Stimulated activated CD4-positive, alpha-beta T cell treated with anti-CD3 and anti-CD28 coated beads, Interleukin-12 subunit alpha, Interleukin-12 subunit beta, amount 100 ng/mL, for 48 hours (primary cell): ENCODE measurements at regions not wholly inside any gene's neighbourhood (a gene's known extent, or its start where the extent isn't known, plus 50 kb on each side); places are given as distances from the start of the nearest gene placed in this dataset.
"Not testable (repeated sequence)": the region's sequence is repeated elsewhere in the genome, so short reads cannot be mapped to it uniquely, and the experiment has no call there.

Source experiments
- DNase-seq, 3 donors: peaks; one replicate each; pipeline ENCODE4 v3.0.0-alpha.2; 2020; ENCODE audit warnings: low read depth in 2 of 3, low spot score in 1 of 3

DNA sequence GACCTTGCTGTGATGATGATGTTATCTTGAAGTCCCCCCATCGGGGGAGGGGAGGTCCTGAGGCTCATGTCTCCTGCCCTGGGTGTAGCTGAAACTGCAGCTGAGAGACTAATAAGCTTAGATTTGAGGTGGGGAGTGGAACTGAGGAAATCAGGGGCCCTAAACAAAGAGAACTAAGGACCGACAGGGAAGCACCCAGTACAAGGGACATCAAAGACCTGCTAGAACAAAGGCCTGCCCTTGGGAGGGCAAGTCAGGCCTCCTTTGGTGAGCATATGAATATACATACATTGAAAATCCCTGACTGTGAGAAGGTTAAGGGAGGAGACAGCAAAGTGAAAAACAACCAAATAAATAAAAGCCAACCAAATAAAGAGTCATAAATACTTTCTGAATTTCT lies 1132.5 kb upstream of the CELF4 start:
- DNase-seq: no peak

DNA sequence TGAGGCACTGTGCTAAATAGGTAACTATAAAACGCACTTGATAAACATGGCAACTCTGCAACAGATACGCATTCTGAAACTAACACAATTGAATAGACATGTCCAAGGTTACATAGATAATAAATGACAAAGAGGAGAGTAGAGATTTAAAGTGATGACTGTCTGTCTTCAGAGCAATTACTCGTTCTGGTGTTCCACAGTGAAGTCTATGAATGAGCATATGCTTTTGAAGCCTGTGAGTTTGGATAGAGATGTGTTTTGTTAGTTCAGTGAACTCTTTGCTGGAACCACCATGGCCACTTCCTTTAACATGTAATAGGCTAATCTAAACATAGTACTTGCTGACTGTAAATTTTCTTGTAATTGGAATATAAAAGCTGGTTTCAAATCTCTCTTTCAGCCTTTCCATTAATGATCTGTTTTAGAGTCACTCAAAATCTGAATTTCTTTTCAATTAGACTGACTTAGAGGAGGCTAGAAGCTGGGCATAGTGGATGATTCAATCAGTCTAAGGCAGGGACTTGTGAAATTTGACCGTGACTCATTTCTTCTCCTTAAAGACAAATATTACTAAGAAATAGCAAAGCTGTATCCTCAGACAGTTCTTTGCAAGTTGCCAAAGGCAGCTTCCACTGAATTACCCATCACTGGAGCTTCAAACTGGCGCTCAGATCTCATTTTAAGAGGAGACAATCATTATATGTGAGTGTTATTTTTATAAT lies 1130.1 kb upstream of the CELF4 start:
- no peak for DNase-seq

DNA sequence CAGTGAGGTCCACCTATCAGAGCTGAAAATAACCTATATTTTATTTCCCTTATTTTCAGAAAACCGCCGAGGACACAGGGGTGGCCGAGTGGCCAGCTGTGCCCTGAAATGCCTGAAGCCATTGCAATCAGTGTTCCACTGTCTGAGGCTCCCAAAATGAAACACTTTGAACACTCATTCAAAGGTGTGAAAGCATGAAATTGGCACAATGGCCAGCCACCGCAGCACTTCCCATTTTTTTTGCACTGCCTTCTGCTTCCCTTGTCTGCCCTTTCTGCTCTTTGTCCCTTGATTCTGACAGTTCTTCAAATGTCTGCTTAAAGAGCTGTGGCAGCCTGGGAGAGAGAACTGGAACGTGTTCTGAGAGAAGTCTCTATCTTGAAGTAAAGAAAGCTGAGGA lies 1127.5 kb upstream of the CELF4 start:
- no peak for DNase-seq

DNA sequence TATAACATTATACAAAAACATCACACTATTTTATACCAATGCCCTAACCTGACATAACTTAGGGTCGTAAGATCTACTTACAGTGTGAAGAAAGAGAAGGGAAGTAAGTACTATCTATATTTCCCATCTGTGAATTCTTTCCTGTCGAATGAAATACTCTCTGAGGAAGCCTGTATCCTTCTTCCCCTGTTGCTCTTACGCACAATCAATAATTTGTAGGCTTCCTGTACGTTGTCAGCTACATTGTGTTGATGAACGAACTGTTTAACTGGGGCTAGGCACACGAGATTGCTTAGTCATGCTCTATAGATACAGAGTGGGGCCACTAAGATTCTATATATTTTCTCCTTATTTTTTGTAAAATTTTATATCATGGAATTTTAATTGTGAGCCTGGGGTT lies 1125.0 kb upstream of the CELF4 start:
- DNase-seq: no peak

DNA sequence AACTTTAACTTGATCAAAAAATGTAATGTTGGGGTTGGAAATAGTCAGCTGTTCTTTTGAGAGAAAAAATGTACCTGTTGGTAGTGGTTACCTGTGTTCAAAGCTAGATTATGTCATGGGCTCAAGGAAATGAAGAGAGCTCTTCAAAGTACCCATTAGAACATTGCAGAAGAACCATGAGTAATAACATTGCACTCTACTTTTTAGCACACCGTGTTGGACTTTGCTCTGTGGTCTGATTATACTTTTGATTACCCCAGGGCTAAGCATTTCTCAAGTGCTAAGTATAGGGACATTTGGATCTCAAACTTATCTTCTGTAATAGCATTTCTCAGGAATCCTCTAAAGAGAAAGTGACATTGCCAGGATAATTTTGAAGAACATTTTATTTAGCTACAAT lies 1122.8 kb upstream of the CELF4 start:
- DNase-seq: no peak

DNA sequence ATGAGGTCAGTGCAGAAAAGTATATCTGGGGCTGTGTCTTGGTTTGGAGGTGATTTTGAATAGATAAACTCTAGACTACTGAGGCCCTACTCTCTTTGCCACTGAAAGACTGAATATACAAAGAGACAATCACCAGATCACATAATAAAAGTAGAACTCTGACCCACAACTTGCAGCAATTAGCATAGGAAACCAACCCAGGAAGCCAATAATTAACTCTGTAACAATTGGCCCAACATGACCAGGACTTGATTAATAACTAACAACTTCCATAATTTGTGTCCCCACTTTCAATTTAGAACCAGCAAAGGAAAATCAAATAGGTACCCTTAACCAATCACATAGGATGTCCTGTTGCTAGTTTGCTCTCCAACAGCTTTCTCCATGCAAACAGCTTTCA lies 1104.9 kb upstream of the CELF4 start:
- DNase-seq: no peak

DNA sequence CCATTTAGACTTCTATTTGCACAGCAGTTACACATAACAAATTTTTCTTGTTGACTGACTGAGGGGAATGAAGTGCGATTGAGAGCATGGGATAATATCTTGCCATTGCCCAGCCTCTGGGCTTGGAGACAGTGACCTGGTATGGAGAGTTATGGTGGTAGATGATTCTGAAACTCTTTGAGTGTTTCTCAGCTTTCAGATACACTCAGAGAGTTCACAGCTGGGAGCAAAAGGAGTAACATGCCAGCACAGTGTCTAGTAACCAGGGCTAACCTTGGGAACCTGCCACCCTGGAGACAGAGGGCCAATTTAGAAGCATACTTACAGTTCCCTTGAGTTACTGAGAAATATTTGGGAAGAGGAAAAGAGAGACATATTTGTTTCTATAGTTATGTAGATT lies 1099.3 kb upstream of the CELF4 start:
- no peak for DNase-seq

DNA sequence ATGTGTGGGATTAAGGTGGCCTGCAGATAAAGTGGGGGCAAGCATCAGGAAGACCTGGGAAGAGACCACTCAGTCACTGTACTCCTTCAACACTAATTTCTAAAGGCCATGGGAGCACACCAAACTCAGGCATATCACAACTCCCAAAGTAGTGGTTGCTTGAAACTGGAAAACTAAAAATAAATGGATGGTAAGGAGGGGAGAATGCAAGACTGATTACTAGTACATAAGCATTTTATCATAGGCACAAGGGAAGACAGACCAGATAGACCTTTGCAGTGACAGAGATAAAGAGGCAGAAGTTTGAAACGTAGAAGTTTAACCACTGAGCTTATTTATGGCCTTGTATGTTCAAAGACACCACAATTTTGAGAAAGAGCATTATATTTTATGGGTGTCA lies 1098.1 kb upstream of the CELF4 start:
- no peak for DNase-seq

DNA sequence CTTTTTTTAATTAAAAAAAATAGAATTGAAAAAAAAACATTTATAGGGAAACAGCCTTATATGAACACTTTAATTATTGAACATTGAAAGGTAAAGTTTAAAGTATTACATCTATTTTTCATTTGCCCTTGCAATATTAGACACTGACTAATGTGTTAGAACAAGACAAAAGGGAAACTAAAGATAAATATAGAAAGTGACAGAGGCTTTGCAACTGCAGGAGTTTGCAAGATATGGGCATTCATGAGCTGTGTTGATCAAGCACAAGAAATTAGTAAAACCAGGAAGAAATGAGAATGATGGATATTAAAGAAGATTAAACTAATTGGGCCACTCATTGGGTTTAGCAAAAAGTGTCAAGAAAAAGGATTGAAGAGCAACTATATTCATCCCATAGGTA lies 1097.7 kb upstream of the CELF4 start:
- DNase-seq: no peak

DNA sequence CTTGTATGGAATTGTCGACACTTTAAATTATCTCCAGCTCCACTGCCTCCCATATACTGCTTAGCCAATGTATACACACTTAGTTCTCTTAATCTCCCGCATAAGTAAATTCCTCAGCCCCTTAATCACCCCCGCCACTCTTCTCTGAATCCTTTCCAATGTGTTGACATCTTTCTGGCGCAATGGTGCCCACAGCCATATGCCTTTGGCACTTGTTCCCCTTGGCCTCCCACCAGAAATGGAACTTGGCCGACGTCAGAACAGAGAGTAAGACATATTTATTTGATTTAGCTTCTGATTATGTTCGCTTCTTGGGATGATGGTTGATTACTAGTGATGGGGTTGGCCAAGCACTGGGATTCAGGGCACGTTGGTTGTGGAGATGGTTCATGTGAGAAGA lies 1089.3 kb upstream of the CELF4 start:
- no peak for DNase-seq

DNA sequence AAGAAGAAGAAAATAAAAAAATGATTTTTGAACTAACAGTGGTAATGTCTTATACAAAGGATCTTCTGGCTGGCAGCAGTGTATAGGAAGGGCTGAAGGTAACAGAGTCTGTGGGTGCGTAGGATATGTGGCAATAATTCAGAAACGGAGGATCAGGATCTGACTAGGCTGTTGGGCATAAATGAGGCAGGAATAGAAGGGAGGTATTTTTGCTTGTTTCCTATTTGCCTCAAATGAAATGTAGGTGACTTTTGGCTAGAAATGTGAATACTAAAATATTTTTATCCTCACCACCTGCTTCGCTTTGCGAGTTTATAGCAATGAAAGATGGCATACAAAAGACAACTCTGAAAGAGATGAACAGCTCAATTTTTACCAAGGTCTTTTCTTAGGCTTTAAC lies 1086.1 kb upstream of the CELF4 start:
- no peak for DNase-seq

DNA sequence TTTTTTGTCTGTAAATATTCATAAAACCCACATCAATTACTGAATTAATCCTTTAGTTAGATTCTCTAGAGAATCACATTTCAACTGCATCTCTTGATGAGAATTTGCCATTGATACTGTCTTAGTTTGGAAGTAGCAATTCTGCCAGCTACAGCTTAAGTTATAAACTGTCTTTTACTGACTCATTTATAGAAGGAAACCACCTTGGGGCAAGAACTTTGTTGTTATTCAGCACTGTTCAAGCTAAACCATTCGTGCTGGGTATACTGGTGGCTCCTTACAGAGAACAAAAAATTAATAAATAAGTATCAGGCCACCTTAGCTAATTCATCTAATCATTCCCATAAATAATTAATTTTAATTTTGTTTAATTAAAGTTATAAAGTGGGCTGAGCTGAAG lies 1082.6 kb upstream of the CELF4 start:
- DNase-seq: no peak

DNA sequence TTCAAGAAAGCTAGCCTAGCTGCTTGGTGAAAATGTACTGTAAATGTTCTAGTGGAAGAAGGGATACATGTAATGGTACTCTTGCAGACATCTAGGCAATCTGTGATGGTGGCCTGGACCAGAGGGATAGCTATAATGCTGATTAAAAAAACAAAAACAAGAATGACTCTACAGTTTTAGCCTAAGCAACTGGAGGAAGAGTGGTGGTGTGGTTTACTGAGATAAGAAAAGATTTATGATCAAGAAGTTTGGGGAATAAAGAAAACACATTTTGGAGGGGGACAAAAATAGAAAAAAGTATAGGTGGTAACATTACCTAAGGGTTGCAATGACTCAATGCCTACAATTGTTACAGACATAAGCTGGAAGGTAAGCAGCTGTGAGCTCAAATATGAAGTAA lies 1080.7 kb upstream of the CELF4 start:
- DNase-seq: no peak

DNA sequence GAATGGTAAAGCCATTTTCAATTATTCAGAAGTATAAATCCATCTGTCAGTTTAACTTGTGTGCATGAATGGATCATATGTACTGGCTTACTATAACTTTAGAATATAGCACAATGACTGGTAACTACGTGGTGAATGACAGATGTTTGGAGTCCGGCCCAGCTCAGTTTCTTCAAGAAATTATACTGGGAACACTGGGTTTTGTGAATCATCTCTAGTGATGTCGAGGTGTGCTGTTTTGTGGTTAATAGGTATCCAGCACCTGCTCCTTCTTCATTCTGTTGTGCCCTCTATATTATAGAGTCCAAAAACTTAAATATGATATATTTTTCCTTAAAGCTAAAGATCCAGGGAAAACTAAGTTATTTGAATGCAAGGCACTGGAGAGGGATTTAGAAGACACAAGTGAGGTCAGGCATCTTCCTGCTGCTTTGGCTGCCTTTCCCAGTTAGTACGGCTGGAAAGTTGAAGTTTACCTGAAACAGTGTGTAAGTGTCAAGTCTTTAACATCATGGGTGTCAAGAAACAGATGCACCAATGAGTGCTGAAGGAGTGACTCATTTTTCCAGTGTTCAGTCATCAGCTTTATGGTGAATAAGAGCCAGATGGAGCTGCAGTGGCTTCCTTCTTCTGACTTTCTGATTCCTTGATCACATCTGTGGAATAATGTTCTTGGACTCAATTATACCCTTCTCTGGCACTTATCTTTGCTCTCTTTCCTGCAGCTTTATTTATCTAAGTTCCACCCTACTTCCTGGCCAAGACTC lies 1079.5 kb upstream of the CELF4 start:
- no peak for DNase-seq

DNA sequence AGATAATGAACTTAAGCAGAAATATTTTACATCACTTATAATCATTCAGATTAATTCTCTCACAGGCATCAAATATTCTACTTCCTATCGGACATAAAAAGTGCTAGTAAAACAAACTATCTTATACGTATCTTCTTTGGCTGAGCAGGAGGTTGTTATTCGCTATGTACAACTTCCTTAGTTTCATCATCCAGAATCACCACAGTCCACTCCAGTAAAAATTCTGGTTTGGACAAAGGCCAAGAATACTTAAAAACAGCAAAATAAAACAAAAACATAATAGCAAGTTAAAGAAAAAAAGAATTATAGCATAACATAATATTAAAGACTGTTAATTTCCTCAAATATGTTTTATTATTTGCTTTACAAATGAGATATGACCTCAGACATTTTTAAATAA lies 1077.1 kb upstream of the CELF4 start:
- no peak for DNase-seq

DNA sequence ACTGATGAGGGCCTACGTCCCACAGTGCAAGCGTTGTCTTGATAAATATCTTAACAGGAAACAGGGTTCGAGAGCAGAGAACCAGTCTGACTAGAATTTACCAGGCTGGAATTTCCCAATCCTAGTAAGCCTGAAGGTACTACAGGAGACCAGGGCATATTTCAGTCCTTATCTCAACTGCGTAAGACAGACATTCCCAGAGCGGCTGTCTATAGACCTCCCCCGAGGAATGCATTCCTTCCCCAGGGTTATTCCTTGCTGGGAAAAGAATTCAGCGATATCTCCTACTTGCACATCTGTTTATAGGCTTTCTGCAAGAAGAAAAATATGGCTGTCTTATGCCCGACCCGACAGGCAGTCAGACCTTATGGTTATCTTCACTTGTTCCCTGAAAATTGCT lies 1074.1 kb upstream of the CELF4 start:
- DNase-seq: not testable (repeated sequence)

DNA sequence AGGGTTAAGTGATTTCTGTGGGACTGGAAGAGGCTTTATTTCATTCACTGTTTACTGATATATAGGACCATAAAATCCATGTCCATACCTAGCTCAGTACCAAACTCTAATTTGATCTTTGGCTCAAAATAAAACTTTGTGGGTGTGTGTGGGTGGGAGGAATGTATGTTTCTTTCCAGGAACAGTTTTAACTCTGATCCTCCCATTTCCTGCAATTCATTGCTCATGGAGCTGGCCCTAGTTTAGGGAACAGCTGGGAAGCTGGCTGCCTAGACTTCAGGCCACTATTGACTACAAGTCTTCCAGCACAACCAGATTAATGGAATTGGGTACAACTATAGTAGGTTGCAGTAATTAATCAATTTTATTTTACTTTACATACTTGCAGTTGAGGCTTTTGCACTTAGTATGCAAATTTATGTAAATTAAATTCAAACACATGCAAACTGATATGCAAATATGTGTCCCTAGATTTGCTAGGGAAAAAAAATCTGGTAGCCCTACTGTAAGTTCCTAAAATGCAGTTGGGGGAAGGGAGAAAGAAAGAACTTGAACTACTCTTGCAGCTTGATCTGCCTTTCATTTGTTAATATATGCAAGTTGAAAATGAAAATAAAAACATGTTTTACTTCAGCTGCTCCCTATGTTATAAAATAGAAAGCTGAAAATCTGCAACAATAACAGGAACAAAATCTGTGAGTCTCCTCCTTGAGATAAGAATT lies 1070.3 kb upstream of the CELF4 start:
- DNase-seq: no peak

DNA sequence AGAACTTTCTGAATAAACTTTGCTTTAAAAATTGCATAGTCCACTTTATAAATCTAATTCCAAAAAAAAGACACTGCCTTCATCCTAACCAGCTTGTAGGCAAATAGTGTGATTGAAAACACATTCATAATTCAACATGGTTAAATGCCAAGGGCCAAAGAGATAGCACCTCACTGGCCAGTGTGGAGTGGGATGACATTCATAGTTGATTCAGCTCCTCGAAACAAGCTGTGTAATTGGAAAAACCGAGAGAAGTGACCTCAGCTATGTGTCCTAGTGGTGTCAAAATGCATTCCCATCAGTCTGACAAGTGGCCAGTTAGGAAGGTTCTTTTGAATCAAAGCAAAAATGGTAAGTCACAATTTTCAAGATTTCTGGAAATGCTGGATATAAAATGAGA lies 1068.5 kb upstream of the CELF4 start:
- no peak for DNase-seq

DNA sequence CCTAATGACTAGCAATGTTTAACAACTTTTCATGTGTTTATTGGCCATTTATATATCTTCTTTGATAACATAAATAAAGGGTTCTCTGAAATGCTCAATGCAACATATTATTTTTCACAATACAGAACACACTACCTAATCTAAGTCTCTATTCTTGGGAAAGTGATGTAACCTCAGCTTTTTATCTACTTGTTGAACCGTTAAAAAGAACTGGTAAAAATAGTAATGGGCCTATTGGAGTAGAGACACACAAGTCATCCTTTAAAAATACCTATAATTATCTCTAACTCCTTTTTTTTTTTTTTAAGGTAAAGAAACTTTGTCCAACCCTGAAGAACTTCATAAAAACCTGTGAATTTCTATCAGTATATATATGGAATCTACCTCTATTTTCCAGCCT lies 1067.7 kb upstream of the CELF4 start:
- DNase-seq: no peak

DNA sequence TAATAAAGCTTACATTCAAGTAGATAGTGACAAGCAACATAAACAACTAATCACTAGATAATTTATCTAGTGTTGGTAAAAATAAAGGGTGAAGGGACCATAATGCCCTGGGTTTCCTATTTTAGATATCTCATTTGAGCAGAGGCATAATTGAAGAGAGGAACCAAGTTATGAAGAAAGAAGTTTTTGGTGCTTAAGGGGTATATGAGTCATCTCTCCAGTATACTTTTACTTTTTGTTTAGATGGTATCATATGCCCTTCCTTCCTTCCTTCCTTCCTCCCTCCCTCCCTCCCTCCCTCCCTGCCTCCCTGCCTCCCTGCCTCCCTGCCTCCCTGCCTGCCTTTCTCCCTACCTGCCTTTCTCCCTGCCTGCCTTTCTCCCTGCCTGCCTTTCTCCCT lies 1053.5 kb upstream of the CELF4 start:
- DNase-seq: no peak

DNA sequence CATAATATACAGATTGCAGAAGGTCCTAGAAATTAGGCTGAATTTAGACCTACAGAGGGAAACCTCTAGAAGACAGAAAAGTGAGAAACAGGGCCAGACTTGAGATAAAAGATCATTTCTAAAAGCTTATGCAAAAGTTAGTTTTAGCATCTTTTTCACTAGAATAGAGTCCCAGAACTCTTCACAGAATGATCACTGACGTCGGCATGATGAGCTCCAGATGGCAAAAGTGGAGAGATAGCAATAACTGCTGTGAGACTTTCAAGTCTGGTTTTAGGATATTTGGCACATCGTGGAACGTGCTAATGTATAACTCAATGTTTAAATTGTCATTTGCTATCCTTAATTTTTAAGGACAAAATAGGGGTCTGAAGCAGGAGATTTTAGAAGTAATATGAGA lies 1050.7 kb upstream of the CELF4 start:
- DNase-seq: no peak

DNA sequence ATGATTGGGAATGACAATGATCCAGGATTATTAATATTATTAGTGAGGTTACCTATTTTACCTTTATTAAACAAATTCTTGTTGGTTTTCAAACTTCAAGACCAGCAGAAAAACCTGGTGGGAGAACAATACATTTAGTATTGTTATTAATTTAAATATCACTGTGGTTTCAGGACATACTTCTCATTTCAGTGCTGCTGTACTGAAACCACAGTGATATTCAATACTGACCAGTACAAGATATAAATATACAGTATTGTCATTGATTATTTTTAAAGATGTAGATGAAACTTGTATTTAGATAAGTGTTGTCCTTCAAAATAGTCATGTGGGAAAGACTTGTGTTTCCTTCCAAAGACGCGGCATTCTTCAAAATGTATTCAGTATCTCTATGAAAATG lies 1047.3 kb upstream of the CELF4 start:
- no peak for DNase-seq
